ENCODE measurements at regions not wholly inside any gene's neighbourhood (a gene's known extent, or its start where the extent isn't known, plus 50 kb on each side); places are given as distances from the start of the nearest gene placed in this dataset.

DNA sequence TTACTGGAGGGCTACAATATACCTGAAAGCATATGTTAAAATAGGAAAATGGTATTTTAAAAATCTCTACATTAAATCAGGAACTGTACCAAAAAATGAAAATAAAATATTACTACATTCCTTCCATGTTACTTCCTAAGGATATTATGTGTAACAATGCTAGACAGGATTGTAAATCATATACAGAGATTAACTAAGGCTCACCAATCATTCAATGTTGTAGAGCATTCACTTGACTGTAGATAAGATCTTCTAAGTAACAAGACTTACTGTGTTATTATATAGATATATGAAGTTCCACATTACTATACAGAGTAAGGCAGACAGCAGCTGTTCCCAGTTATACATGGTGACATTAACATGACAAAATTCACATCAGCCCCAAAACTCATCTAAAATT, 1919.1 kb upstream of the CDH9 start:
- no peaks in the 10 kb centered on the region for H3K9me2 ChIP-seq (ENCODE audit: insufficient read depth)
- no peak overlapping the region for H3K4me2 ChIP-seq
- no peaks in the 10 kb centered on the region for H3K27me3 Mint-ChIP-seq (ENCODE audit: insufficient read depth, low read depth, poor library complexity)
- H3K4me1 Mint-ChIP-seq: no peaks in the 10 kb centered on the region; the same call in 2 of the 3 replicates
- H3K4me3 Mint-ChIP-seq: no peak overlapping the region
- H3K9me3 Mint-ChIP-seq: peaks cover 11% of the 10 kb centered on the region
- peaks cover 14% of the 10 kb centered on the region for H3K36me3 Mint-ChIP-seq (ENCODE audit: low read depth)
- no peaks in the 10 kb centered on the region for H3F3A ChIP-seq (replicated peaks; ENCODE audit: low read depth)
- no peak overlapping the region for H3K27ac ChIP-seq (ENCODE audit: low read depth)
- TF ChIP-seq EZH2phosphoT487 (IDR thresholded peaks at IDR 0.05; ENCODE audit: unreplicated experiment) (no peak), JUNB (IDR thresholded peaks at IDR 0.05; ENCODE audit: unreplicated experiment) (no peak), NANOG (IDR thresholded peaks at IDR 0.05; ENCODE audit: borderline replicate concordance) (no peak), STAT1 (IDR thresholded peaks at IDR 0.05; ENCODE audit: unreplicated experiment) (no peak), ZNF114 (CRISPR knock-in tag; IDR thresholded peaks at IDR 0.05) (no peak)
- TF ChIP-seq, protein P1, sequence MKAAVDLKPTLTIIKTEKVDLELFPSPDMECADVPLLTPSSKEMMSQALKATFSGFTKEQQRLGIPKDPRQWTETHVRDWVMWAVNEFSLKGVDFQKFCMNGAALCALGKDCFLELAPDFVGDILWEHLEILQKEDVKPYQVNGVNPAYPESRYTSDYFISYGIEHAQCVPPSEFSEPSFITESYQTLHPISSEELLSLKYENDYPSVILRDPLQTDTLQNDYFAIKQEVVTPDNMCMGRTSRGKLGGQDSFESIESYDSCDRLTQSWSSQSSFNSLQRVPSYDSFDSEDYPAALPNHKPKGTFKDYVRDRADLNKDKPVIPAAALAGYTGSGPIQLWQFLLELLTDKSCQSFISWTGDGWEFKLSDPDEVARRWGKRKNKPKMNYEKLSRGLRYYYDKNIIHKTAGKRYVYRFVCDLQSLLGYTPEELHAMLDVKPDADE (IDR thresholded peaks at IDR 0.05): no peak
- TF ChIP-seq, protein P2, sequence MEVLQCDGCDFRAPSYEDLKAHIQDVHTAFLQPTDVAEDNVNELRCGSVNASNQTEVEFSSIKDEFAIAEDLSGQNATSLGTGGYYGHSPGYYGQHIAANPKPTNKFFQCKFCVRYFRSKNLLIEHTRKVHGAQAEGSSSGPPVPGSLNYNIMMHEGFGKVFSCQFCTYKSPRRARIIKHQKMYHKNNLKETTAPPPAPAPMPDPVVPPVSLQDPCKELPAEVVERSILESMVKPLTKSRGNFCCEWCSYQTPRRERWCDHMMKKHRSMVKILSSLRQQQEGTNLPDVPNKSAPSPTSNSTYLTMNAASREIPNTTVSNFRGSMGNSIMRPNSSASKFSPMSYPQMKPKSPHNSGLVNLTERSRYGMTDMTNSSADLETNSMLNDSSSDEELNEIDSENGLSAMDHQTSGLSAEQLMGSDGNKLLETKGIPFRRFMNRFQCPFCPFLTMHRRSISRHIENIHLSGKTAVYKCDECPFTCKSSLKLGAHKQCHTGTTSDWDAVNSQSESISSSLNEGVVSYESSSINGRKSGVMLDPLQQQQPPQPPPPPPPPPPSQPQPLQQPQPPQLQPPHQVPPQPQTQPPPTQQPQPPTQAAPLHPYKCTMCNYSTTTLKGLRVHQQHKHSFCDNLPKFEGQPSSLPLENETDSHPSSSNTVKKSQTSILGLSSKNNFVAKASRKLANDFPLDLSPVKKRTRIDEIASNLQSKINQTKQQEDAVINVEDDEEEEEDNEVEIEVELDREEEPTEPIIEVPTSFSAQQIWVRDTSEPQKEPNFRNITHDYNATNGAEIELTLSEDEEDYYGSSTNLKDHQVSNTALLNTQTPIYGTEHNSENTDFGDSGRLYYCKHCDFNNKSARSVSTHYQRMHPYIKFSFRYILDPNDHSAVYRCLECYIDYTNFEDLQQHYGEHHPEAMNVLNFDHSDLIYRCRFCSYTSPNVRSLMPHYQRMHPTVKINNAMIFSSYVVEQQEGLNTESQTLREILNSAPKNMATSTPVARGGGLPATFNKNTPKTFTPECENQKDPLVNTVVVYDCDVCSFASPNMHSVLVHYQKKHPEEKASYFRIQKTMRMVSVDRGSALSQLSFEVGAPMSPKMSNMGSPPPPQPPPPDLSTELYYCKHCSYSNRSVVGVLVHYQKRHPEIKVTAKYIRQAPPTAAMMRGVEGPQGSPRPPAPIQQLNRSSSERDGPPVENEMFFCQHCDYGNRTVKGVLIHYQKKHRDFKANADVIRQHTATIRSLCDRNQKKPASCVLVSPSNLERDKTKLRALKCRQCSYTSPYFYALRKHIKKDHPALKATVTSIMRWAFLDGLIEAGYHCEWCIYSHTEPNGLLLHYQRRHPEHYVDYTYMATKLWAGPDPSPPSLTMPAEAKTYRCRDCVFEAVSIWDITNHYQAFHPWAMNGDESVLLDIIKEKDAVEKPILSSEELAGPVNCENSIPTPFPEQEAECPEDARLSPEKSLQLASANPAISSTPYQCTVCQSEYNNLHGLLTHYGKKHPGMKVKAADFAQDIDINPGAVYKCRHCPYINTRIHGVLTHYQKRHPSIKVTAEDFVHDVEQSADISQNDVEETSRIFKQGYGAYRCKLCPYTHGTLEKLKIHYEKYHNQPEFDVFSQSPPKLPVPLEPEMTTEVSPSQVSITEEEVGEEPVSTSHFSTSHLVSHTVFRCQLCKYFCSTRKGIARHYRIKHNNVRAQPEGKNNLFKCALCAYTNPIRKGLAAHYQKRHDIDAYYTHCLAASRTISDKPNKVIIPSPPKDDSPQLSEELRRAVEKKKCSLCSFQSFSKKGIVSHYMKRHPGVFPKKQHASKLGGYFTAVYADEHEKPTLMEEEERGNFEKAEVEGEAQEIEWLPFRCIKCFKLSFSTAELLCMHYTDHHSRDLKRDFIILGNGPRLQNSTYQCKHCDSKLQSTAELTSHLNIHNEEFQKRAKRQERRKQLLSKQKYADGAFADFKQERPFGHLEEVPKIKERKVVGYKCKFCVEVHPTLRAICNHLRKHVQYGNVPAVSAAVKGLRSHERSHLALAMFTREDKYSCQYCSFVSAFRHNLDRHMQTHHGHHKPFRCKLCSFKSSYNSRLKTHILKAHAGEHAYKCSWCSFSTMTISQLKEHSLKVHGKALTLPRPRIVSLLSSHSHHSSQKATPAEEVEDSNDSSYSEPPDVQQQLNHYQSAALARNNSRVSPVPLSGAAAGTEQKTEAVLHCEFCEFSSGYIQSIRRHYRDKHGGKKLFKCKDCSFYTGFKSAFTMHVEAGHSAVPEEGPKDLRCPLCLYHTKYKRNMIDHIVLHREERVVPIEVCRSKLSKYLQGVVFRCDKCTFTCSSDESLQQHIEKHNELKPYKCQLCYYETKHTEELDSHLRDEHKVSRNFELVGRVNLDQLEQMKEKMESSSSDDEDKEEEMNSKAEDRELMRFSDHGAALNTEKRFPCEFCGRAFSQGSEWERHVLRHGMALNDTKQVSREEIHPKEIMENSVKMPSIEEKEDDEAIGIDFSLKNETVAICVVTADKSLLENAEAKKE (CRISPR knock-in tag; IDR thresholded peaks at IDR 0.05): no peak
- TF ChIP-seq, protein P3, sequence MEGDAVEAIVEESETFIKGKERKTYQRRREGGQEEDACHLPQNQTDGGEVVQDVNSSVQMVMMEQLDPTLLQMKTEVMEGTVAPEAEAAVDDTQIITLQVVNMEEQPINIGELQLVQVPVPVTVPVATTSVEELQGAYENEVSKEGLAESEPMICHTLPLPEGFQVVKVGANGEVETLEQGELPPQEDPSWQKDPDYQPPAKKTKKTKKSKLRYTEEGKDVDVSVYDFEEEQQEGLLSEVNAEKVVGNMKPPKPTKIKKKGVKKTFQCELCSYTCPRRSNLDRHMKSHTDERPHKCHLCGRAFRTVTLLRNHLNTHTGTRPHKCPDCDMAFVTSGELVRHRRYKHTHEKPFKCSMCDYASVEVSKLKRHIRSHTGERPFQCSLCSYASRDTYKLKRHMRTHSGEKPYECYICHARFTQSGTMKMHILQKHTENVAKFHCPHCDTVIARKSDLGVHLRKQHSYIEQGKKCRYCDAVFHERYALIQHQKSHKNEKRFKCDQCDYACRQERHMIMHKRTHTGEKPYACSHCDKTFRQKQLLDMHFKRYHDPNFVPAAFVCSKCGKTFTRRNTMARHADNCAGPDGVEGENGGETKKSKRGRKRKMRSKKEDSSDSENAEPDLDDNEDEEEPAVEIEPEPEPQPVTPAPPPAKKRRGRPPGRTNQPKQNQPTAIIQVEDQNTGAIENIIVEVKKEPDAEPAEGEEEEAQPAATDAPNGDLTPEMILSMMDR (conservative IDR thresholded peaks at IDR 0.05; ENCODE audit: low read depth in 2 of 2): no peak
- no peak overlapping the region for H3K4me3 ChIP-seq
- no peaks in the 10 kb centered on the region for H4K20me1 ChIP-seq (replicated peaks; ENCODE audit: insufficient read depth)
- no peak overlapping the region for H2AFZ ChIP-seq
- H3K27ac Mint-ChIP-seq: no peak overlapping the region; the same call in 1 of the 2 replicates
- DNase-seq (ENCODE audit: low spot score) (no peak), ATAC-seq (no peak)
- no peaks in the 10 kb centered on the region for H3K4me1 ChIP-seq (ENCODE audit: insufficient read depth)
- H3K27me3 ChIP-seq (ENCODE audit: insufficient read depth): no peaks in the 10 kb centered on the region
- H3K36me3 ChIP-seq (ENCODE audit: insufficient read depth): no peaks in the 10 kb centered on the region
- H3K79me2 ChIP-seq (replicated peaks; ENCODE audit: insufficient read depth): no peaks in the 10 kb centered on the region

Measured in GM23338 (cell line).